HepG2 (cell line): ENCODE measurements at regions not wholly inside any gene's neighbourhood (a gene's known extent, or its start where the extent isn't known, plus 50 kb on each side); places are given as distances from the start of the nearest gene placed in this dataset.

Experiments
- AHR ChIP-seq: IDR thresholded peaks from 2 replicates; pipeline ENCODE4 v1.6.1; 2018; ENCODE audit warnings: missing genetic modification reagents, missing compliant biosample characterization
- CAMTA2 ChIP-seq: sonication (generic); formaldehyde crosslinking; IDR thresholded peaks from 2 replicates; pipeline ENCODE4 v1.4.0; 2020; ENCODE audit warnings: mild to moderate bottlenecking, missing genetic modification reagents, borderline replicate concordance
- ESRRA ChIP-seq: sonication (generic); formaldehyde crosslinking; IDR thresholded peaks from 2 replicates; pipeline ENCODE4 v1.5.1; 2020; ENCODE audit warnings: mild to moderate bottlenecking, low read depth, missing genetic modification reagents
- FOXO1 ChIP-seq: sonication (generic); formaldehyde crosslinking; IDR thresholded peaks from 2 replicates; pipeline ENCODE4 v1.4.0; 2020; ENCODE audit warnings: missing genetic modification reagents
- HNRNPK ChIP-seq: fragments of 200-400 bp; formaldehyde crosslinking; IDR thresholded peaks from 2 replicates; pipeline ENCODE4 v1.6.1; 2018; ENCODE audit warnings: low read length, low read depth, moderate library complexity, mild to moderate bottlenecking; ENCODE audit not compliant: poor library complexity, severe bottlenecking
- HNRNPL ChIP-seq: fragments of 200-400 bp; formaldehyde crosslinking; IDR thresholded peaks from 2 replicates; pipeline ENCODE4 v1.6.1; 2017; ENCODE audit warnings: mild to moderate bottlenecking, low read depth, low read length
- SMC3 ChIP-seq: IDR thresholded peaks from 2 replicates; pipeline ENCODE4 v1.6.1; 2011; ENCODE audit warnings: low read length, improper control_type of control experiment
- U2AF1 ChIP-seq: fragments of 200-400 bp; formaldehyde crosslinking; optimal IDR thresholded peaks from 2 replicates; pipeline ENCODE3; 2017; ENCODE audit warnings: mild to moderate bottlenecking, low read depth, low read length
- ZBTB20 ChIP-seq: sonication (generic); formaldehyde crosslinking; IDR thresholded peaks from 2 replicates; pipeline ENCODE4 v1.8.1; 2023; ENCODE audit warnings: missing genetic modification reagents, low read depth, mild to moderate bottlenecking, borderline replicate concordance
- ZFP36 ChIP-seq: fragments of 150-350 bp; IDR thresholded peaks from 2 replicates; pipeline ENCODE4 v1.6.1; 2018; ENCODE audit warnings: borderline replicate concordance, low read length, low read depth; ENCODE audit not compliant: partially characterized antibody
- ZFP82 ChIP-seq: sonication (generic); formaldehyde crosslinking; IDR thresholded peaks from 2 replicates; pipeline ENCODE4 v1.5.1; 2020; ENCODE audit warnings: mild to moderate bottlenecking, missing genetic modification reagents, borderline replicate concordance
- ZNF264 ChIP-seq: sonication (generic); formaldehyde crosslinking; IDR thresholded peaks from 2 replicates; pipeline ENCODE4 v1.4.0; 2020; ENCODE audit warnings: missing genetic modification reagents
- ZNF282 ChIP-seq: fragments of 450-650 bp; IDR thresholded peaks from 2 replicates; pipeline ENCODE4 v1.6.1; 2018; ENCODE audit not compliant: partially characterized antibody
- ZNF343 ChIP-seq: sonication (generic); formaldehyde crosslinking; IDR thresholded peaks from 2 replicates; pipeline ENCODE4 v1.4.0; 2020; ENCODE audit warnings: mild to moderate bottlenecking, missing genetic modification reagents
- ZNF619 ChIP-seq: sonication (generic); formaldehyde crosslinking; IDR thresholded peaks from 2 replicates; pipeline ENCODE4 v1.4.0; 2020; ENCODE audit warnings: mild to moderate bottlenecking, missing genetic modification reagents
- ZNF678 ChIP-seq: sonication (generic); formaldehyde crosslinking; IDR thresholded peaks from 2 replicates; pipeline ENCODE4 v1.4.0; 2020; ENCODE audit warnings: mild to moderate bottlenecking, missing genetic modification reagents
- ZNF782 ChIP-seq: sonication (generic); formaldehyde crosslinking; IDR thresholded peaks from 2 replicates; pipeline ENCODE4 v1.4.0; 2020; ENCODE audit warnings: missing genetic modification reagents, mild to moderate bottlenecking, borderline replicate concordance
- TF ChIP-seq, protein P1 (sequence below): fragments of 450-650 bp; IDR thresholded peaks from 2 replicates; pipeline ENCODE4 v1.6.1; 2017; ENCODE audit warnings: mild to moderate bottlenecking
- TF ChIP-seq, protein P2 (sequence below): sonication (generic); IDR thresholded peaks from 2 replicates; pipeline ENCODE4 v1.6.1; 2016; ENCODE audit warnings: low read depth, borderline replicate concordance
- TF ChIP-seq, protein P3 (sequence below), 2 experiments: sonication (generic) in 1 of 2; formaldehyde crosslinking in 1 of 2; IDR thresholded peaks; 2 replicates each; pipeline versions ENCODE4 v1.5.1 to v1.6.1; 2011 to 2020; ENCODE audit warnings: borderline replicate concordance in 1 of 2, low read depth in 1 of 2, low read length in 1 of 2, mild to moderate bottlenecking in 1 of 2, missing genetic modification reagents in 1 of 2, moderate library complexity in 1 of 2

GRCh38 chr2:172172513-172173173 lies 69.9 kb upstream of the DLX2 start (continued):
- TF ChIP-seq HNRNPL (no peak), ZNF782 (no peak), CAMTA2 (CRISPR knock-in tag) (no peak), ZNF678 (CRISPR knock-in tag) (no peak), SMC3 (peak; percentile 50; the same call in 1 of the 2 replicates), FOXO1 (CRISPR knock-in tag) (peak; percentile 61; the same call in 1 of the 2 replicates), HNRNPK (peak; percentile 26), ZNF264 (CRISPR knock-in tag) (no peak), U2AF1 (no peak), ZNF343 (CRISPR knock-in tag) (no peak), ZBTB20 (CRISPR knock-in tag) (no peak), ZNF619 (CRISPR knock-in tag) (peak; percentile 85; the same call in 1 of the 2 replicates), ZNF282 (no peak), ZFP36 (no peak), ZFP82 (CRISPR knock-in tag) (no peak), ESRRA (CRISPR knock-in tag) (0 out of 2 replicates have a peak, but pooled peaks have one; percentile 61), AHR (CRISPR knock-in tag) (0 out of 2 replicates have a peak, but pooled peaks have one; percentile 57)
- TF ChIP-seq, protein P1, sequence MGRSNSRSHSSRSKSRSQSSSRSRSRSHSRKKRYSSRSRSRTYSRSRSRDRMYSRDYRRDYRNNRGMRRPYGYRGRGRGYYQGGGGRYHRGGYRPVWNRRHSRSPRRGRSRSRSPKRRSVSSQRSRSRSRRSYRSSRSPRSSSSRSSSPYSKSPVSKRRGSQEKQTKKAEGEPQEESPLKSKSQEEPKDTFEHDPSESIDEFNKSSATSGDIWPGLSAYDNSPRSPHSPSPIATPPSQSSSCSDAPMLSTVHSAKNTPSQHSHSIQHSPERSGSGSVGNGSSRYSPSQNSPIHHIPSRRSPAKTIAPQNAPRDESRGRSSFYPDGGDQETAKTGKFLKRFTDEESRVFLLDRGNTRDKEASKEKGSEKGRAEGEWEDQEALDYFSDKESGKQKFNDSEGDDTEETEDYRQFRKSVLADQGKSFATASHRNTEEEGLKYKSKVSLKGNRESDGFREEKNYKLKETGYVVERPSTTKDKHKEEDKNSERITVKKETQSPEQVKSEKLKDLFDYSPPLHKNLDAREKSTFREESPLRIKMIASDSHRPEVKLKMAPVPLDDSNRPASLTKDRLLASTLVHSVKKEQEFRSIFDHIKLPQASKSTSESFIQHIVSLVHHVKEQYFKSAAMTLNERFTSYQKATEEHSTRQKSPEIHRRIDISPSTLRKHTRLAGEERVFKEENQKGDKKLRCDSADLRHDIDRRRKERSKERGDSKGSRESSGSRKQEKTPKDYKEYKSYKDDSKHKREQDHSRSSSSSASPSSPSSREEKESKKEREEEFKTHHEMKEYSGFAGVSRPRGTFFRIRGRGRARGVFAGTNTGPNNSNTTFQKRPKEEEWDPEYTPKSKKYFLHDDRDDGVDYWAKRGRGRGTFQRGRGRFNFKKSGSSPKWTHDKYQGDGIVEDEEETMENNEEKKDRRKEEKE: no peak
- TF ChIP-seq, protein P2, sequence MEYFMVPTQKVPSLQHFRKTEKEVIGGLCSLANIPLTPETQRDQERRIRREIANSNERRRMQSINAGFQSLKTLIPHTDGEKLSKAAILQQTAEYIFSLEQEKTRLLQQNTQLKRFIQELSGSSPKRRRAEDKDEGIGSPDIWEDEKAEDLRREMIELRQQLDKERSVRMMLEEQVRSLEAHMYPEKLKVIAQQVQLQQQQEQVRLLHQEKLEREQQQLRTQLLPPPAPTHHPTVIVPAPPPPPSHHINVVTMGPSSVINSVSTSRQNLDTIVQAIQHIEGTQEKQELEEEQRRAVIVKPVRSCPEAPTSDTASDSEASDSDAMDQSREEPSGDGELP: no peak
- TF ChIP-seq, protein P3, sequence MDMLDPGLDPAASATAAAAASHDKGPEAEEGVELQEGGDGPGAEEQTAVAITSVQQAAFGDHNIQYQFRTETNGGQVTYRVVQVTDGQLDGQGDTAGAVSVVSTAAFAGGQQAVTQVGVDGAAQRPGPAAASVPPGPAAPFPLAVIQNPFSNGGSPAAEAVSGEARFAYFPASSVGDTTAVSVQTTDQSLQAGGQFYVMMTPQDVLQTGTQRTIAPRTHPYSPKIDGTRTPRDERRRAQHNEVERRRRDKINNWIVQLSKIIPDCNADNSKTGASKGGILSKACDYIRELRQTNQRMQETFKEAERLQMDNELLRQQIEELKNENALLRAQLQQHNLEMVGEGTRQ (IDR thresholded peaks at IDR 0.05; ENCODE audit: low read depth, low read length): no peak
- TF ChIP-seq, protein P3 (CRISPR knock-in tag; IDR thresholded peaks at IDR 0.05; ENCODE audit: borderline replicate concordance): no peak
